ENCODE measurements at regions not wholly inside any gene's neighbourhood (a gene's known extent, or its start where the extent isn't known, plus 50 kb on each side); places are given as distances from the start of the nearest gene placed in this dataset.

GRCh38 chr2:150211164-150211631 is 276.3 kb downstream of the RND3 start:
- TF ChIP-seq CTCF (IDR thresholded peaks at IDR 0.05) (no peak), POLR2A (IDR thresholded peaks at IDR 0.05) (no peak)

All from lower leg skin (tissue), 3 donors.